Heart right ventricle (tissue), 16 donors: ENCODE measurements at regions not wholly inside any gene's neighbourhood (a gene's known extent, or its start where the extent isn't known, plus 50 kb on each side); places are given as distances from the start of the nearest gene placed in this dataset.

ENCODE experiments used
- ATAC-seq, 8 donors: fragments of 200-7000 bp; cut with Tn5 transposase; one replicate each; pipeline ENCODE4 v1.9.1; 2020; ENCODE audit warnings: mild to moderate bottlenecking in 8 of 8, moderate library complexity in 8 of 8, moderate number of reproducible peaks in 1 of 8
- DNase-seq, 2 donors: peaks; one replicate each; pipeline ENCODE4 v3.0.0-alpha.2; 2020
- H3K27ac ChIP-seq, 10 donors: fragments of 200-600 bp; sonication (generic) in 2 of 10; one replicate each; pipeline versions ENCODE4 v1.5.0 to v1.8.0; 2020 to 2022; ENCODE audit warnings: mild to moderate bottlenecking in 3 of 10
- H3K27me3 ChIP-seq, 7 donors: fragments of 200-600 bp; one replicate each; pipeline ENCODE4 v1.8.0; 2021 to 2022; ENCODE audit warnings: mild to moderate bottlenecking in 2 of 7
- H3K36me3 ChIP-seq, 9 donors: fragments of 200-600 bp; sonication (generic) in 1 of 9; one replicate each; pipeline versions ENCODE4 v1.5.0 to v1.8.0; 2020 to 2022; ENCODE audit warnings: mild to moderate bottlenecking in 2 of 9
- H3K4me1 ChIP-seq, 9 donors: fragments of 200-600 bp; sonication (generic) in 1 of 9; one replicate each; pipeline versions ENCODE4 v1.5.0 to v1.8.0; 2020 to 2022; ENCODE audit warnings: mild to moderate bottlenecking in 4 of 9
- H3K4me3 ChIP-seq, 10 donors: fragments of 200-600 bp; sonication (generic) in 2 of 10; one replicate each; pipeline versions ENCODE4 v1.5.0 to v1.8.0; 2020 to 2022; ENCODE audit warnings: mild to moderate bottlenecking in 7 of 10, moderate library complexity in 2 of 10
- H3K9me3 ChIP-seq, 11 donors: fragments of 200-600 bp in 10 of 11; sonication (generic) in 2 of 11; one replicate each; pipeline versions ENCODE4 v1.5.0 to v1.8.0; 2013 to 2022; ENCODE audit warnings: mild to moderate bottlenecking in 2 of 11, control low read depth in 1 of 11, moderate library complexity in 1 of 11
- WGBS, 2 donors: extraction: QIAGEN DNeasy Blood & Tissue Kit; methylation state at CpG; one replicate each; pipeline ENCODE4 v1.1.7; 2013; ENCODE audit warnings: inconsistent platforms in 1 of 2; 5-methylcytosine and 5-hydroxymethylcytosine counted together
- intact Hi-C, 10 donors: fragments of 100-400 bp; cut with DNase I; formaldehyde crosslinking; loops; one replicate each; pipeline versions ENCODE4 v1.11.1 to v1.14.2; 2022
- TF ChIP-seq, protein P1 (sequence below), 9 donors: fragments of 200-600 bp; sonication (generic) in 2 of 9; IDR thresholded peaks; one replicate each; pipeline versions ENCODE4 v1.5.0 to v1.8.0; 2021 to 2022; ENCODE audit warnings: antibody characterized with exemption in 9 of 9, mild to moderate bottlenecking in 5 of 9, moderate library complexity in 1 of 9
- donor health status: Arrhythmogenic right ventricular cardiomyopathy.
- donor health status: ischemic (EF 13 %, LVEDD 7.1; RV severe dilation, severe dysfunction).
- donor health status: healthy with polysubstance abuse.
- donor health status: DM: no; HTN: yes; CAD: no.
- donor health status: DM: no; HTN: no; CAD: no.
- donor health status: ischemic (EF 25% LVEDD 6.9; RV normal size, moderate dysfunction).
- donor health status: ischemic (EF 25% LVEDD 5.7; RV mildly dilated, moderate dysfunction).
- donor health status: healthy.
- donor health status: DM: yes; HTN: yes; CAD: no.
- donor health status: Ischemic cardiomyopathy.
- donor health status: ischemic (EF 35%, LVEDD 5.7; RV mildly dilated, moderate dysfunction).
- donor health status: nonischemic (EF 11% LVEDD 7.7; RV severe dilation, severe dysfunction).
- donor health status: DM: yes; HTN: yes; CAD: no.
- donor health status: PGD.
- donor health status: ischemic (EF 29% LVEDD 5.4; RV normal size, mild dysfunction).
- donor health status: nonischemic (EF 23%, LVEDD 6.1; RV moderate dilation, normal function).

DNA sequence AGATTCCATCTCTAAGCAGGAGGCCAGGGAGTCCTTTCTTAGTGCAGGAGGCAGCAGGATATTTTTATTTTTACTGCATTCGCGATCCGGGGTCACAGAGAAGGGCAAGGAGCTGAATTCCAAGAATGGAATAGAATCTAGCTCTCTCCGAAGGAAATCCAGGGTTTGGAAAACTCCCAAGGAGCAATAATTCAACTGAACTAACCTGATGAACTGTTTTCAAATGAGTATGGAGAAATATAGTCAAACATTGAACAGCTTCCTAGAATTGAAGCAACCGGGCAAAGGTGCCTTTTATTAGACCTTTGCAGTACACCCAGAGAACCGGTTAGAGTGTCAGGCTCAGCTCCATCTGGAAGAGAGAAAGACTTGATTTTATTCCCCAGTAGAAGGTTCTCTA, 120.7 kb upstream of the MAF start:
- peak in 2 of 8 donors; percentile 38 to 70 for ATAC-seq

DNA sequence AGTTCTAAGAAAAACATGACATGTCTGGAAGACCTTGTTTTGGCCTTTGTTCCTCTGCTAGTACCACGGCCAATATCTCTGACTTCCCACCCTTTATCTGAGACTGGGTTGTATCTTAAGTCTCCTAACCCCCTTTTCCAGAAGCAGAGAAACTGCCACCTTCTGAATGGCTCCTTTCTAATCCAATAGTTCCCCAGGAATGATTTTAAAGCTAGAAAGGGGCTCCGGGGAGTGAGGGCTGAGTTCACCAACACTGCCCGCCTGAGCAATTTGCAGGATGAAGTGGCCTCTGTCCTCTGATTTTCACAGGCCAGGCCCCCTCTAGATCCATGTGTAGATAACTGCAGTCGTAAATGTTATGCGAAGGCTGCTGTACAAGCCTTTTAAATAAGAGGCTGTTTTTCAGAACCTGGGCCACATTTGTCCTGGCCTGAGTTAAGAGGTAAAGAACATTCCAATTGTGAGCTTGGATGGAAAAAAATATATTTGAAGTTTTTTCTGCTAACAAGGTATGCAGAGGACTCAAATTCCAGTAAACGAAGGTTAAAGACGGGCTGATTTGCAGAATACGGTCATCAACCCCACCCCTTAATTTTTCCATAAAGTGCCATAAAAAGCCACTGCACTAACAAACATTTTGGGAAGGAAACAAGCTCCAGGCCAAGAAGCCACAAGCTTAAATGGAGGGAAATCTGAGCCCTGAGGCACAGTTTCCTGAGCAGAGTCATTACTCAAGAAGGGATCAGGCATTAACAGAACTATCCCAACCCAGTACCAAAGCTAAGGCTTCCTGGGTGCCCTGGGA, 117.0 kb upstream of the MAF start:
- Histone ChIP-seq H3K9me3 (no peaks in the 10 kb centered on the region), H3K27ac (no peak overlapping the region), H3K27me3 (no peaks in the 10 kb centered on the region), H3K4me1 (peaks cover 0 to 32% (median 4%) of the 10 kb centered on the region in 9 donors), H3K4me3 (no peak overlapping the region), H3K36me3 (no peaks in the 10 kb centered on the region)
- no peak for ATAC-seq
- TF ChIP-seq, protein P1, sequence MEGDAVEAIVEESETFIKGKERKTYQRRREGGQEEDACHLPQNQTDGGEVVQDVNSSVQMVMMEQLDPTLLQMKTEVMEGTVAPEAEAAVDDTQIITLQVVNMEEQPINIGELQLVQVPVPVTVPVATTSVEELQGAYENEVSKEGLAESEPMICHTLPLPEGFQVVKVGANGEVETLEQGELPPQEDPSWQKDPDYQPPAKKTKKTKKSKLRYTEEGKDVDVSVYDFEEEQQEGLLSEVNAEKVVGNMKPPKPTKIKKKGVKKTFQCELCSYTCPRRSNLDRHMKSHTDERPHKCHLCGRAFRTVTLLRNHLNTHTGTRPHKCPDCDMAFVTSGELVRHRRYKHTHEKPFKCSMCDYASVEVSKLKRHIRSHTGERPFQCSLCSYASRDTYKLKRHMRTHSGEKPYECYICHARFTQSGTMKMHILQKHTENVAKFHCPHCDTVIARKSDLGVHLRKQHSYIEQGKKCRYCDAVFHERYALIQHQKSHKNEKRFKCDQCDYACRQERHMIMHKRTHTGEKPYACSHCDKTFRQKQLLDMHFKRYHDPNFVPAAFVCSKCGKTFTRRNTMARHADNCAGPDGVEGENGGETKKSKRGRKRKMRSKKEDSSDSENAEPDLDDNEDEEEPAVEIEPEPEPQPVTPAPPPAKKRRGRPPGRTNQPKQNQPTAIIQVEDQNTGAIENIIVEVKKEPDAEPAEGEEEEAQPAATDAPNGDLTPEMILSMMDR (IDR thresholded peaks at IDR 0.05): no peak
- no peak for DNase-seq
- WGBS, 2 donors: 84 to 87% methylated on average over 8 of the region's 8 CpGs
- intact Hi-C loops: no loop called here

More for the DNA sequence above, 120.7 kb upstream of the MAF start:
- WGBS, 2 donors: 41 to 62% methylated on average over 6 of the region's 6 CpGs
- TF ChIP-seq, protein P1 (IDR thresholded peaks at IDR 0.05): no peak
- Histone ChIP-seq H3K27ac (no peak overlapping the region), H3K9me3 (no peaks in the 10 kb centered on the region), H3K4me1 (peaks cover 0 to 25% (median 4%) of the 10 kb centered on the region in 9 donors), H3K27me3 (no peaks in the 10 kb centered on the region), H3K36me3 (no peaks in the 10 kb centered on the region), H3K4me3 (no peak overlapping the region)
- intact Hi-C loops: no loop called here
- no peak for DNase-seq

DNA sequence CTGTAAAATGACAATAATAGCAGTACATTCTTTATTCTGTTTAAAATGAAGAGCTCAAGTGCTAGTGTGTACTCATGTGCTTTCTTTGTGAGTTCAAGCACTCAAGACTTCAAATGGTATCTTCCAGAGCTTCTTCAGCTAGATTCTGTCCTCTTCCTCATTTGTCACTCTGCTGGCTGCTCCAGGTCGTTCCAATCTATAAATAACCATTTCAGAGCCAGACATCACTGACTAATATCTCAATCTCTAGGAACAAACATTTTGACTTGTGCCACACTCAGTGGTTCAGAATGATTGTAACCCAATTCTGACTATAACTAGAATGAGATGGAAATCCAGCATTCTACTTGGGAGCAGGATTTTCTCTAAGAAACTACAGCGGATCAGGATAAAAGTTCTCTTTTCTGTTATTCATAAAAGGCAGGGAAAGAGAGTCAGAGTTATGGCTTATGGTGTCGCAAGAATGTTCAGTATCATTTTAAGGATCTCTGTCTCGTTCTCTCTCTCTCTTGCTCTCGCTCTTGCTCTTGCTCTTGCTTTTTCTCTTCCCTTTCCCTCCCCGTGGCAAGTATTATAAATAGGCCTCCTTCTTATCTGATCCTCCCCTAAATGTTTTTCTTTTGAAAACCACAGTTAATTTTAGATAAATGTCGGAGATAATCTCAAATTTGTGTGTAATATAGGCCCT, 116.3 kb upstream of the MAF start:
- no peaks in the 10 kb centered on the region for H3K27me3 ChIP-seq
- H3K36me3 ChIP-seq: no peaks in the 10 kb centered on the region
- H3K9me3 ChIP-seq: no peaks in the 10 kb centered on the region
- TF ChIP-seq, protein P1 (IDR thresholded peaks at IDR 0.05): no peak
- peaks cover 0 to 30% (median 4%) of the 10 kb centered on the region in 9 donors for H3K4me1 ChIP-seq
- H3K4me3 ChIP-seq: no peak overlapping the region
- no peak for ATAC-seq
- DNase-seq: no peak
- no peak overlapping the region for H3K27ac ChIP-seq
- 59 to 60% methylated on average over 7 of the region's 7 CpGs for WGBS, 2 donors
- intact Hi-C loops: no loop called here

DNA sequence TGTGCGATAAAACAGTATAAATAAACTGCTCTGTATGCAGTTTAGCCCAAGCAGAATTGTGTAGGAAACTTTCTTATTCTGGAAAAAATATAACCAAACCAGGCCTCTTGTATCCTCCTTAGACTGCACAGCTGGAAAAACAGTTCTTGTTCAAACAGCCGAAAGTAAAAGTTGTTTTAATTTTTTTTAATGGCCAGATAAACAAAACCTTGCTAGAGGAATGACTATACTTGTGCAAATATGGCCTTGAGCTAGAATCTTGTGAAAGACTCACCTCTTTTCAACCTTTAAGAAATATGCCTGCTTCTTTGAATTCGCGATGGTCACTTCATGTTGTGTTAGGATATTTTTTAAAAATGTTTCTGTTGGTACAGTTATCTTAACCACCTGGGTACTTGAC, 114.5 kb upstream of the MAF start:
- no peak overlapping the region for H3K27ac ChIP-seq
- H3K4me3 ChIP-seq: no peak overlapping the region
- ATAC-seq: peak in 1 of 8 donors; percentile 22
- peaks cover 0 to 22% (median 4%) of the 10 kb centered on the region in 9 donors for H3K4me1 ChIP-seq
- no peak for DNase-seq
- no peaks in the 10 kb centered on the region for H3K27me3 ChIP-seq
- intact Hi-C loops: no loop called here
- no peaks in the 10 kb centered on the region for H3K36me3 ChIP-seq
- H3K9me3 ChIP-seq: no peaks in the 10 kb centered on the region
- 72 to 75% methylated on average over 4 of the region's 4 CpGs for WGBS, 2 donors
- TF ChIP-seq, protein P1 (IDR thresholded peaks at IDR 0.05): no peak
